Heart left ventricle (tissue), 16 donors: ENCODE measurements at regions not wholly inside any gene's neighbourhood (a gene's known extent, or its start where the extent isn't known, plus 50 kb on each side); places are given as distances from the start of the nearest gene placed in this dataset.
A peak's percentile ranks its signal among the peaks of the same experiment; 100 is the strongest.
"Not testable (repeated sequence)": the region's sequence is repeated elsewhere in the genome, so short reads cannot be mapped to it uniquely, and the experiment has no call there.

Source experiments
- ATAC-seq, 4 donors: fragments of 200-7000 bp; cut with Tn5 transposase; one replicate each; pipeline ENCODE4 v1.9.1; 2020 to 2022; ENCODE audit warnings: moderate library complexity in 4 of 4, mild to moderate bottlenecking in 3 of 4, moderate number of reproducible peaks in 1 of 4
- DNase-seq, 5 donors: peaks; one replicate each; pipeline ENCODE4 v3.0.0-alpha.2; 2020
- H3K27ac ChIP-seq, 12 donors: fragments of 200-600 bp; sonication (generic) in 4 of 12; one replicate each; pipeline versions ENCODE4 v1.5.0 to v1.8.0; 2016 to 2022; ENCODE audit warnings: mild to moderate bottlenecking in 2 of 12
- H3K27me3 ChIP-seq, 9 donors: fragments of 200-600 bp; sonication (generic) in 2 of 9; one replicate each; pipeline versions ENCODE4 v1.5.1 to v1.8.0; 2016 to 2022; ENCODE audit warnings: mild to moderate bottlenecking in 3 of 9
- H3K36me3 ChIP-seq, 9 donors: fragments of 200-600 bp; sonication (generic) in 2 of 9; one replicate each; pipeline versions ENCODE4 v1.5.0 to v1.8.0; 2018 to 2022; ENCODE audit warnings: mild to moderate bottlenecking in 2 of 9
- H3K4me1 ChIP-seq, 12 donors: fragments of 200-600 bp; sonication (generic) in 4 of 12; one replicate each; pipeline versions ENCODE4 v1.5.0 to v1.8.0; 2016 to 2022; ENCODE audit warnings: mild to moderate bottlenecking in 3 of 12
- H3K4me3 ChIP-seq, 12 donors: fragments of 200-600 bp; sonication (generic) in 4 of 12; one replicate each; pipeline versions ENCODE4 v1.5.0 to v1.8.0; 2017 to 2022; ENCODE audit warnings: mild to moderate bottlenecking in 9 of 12, moderate library complexity in 4 of 12
- H3K9me3 ChIP-seq, 12 donors: fragments of 200-600 bp; sonication (generic) in 4 of 12; one replicate each; pipeline versions ENCODE4 v1.5.0 to v1.8.0; 2016 to 2022; ENCODE audit warnings: mild to moderate bottlenecking in 1 of 12
- CTCF ChIP-seq, 12 donors: fragments of 200-600 bp; sonication (generic) in 4 of 12; IDR thresholded peaks; one replicate each; pipeline versions ENCODE4 v1.5.0 to v1.8.0; 2018 to 2022; ENCODE audit warnings: antibody characterized with exemption in 12 of 12, mild to moderate bottlenecking in 5 of 12
- POLR2A ChIP-seq, 2 donors: fragments of 450-650 bp; IDR thresholded peaks; one replicate each; pipeline ENCODE4 v1.6.1; 2017; ENCODE audit warnings: antibody characterized with exemption in 2 of 2, mild to moderate bottlenecking in 2 of 2, moderate library complexity in 2 of 2
- WGBS, 4 donors: extraction: QIAGEN DNeasy Blood & Tissue Kit in 2 of 4; methylation state at CpG; one replicate each; pipeline versions ENCODE4 v1.1.5 to v1.1.7; 2013 to 2018; 5-methylcytosine and 5-hydroxymethylcytosine counted together
- intact Hi-C, 10 donors: fragments of 100-400 bp; cut with DNase I; formaldehyde crosslinking; loops; one replicate each; pipeline versions ENCODE4 v1.11.1 to v1.14.2; 2022
- donor health status: ischemic (EF 13 %, LVEDD 7.1; RV severe dilation, severe dysfunction).
- donor health status: healthy with polysubstance abuse.
- donor health status: DM: no; HTN: yes; CAD: no.
- donor health status: DM: no; HTN: no; CAD: no.
- donor health status: ischemic (EF 25% LVEDD 6.9; RV normal size, moderate dysfunction).
- donor health status: ischemic (EF 25% LVEDD 5.7; RV mildly dilated, moderate dysfunction).
- donor health status: healthy.
- donor health status: DM: yes; HTN: yes; CAD: no.
- donor health status: ischemic (EF 35%, LVEDD 5.7; RV mildly dilated, moderate dysfunction).
- donor health status: nonischemic (EF 11% LVEDD 7.7; RV severe dilation, severe dysfunction).
- donor health status: DM: yes; HTN: yes; CAD: no.
- donor health status: PGD.
- donor health status: ischemic (EF 29% LVEDD 5.4; RV normal size, mild dysfunction).
- donor health status: nonischemic (EF 23%, LVEDD 6.1; RV moderate dilation, normal function).

GRCh38 chr7:131157530-131158243 lies 170.0 kb upstream of the MKLN1 start:
- H3K4me1 ChIP-seq: peaks cover 0 to 6% (median 0%) of the 10 kb centered on the region in 12 donors
- peak in 1 of 5 donors; percentile 48 for DNase-seq
- H3K4me3 ChIP-seq: no peak overlapping the region
- WGBS, 4 donors: 74 to 85% (median 80%) methylated on average over 14 of the region's 14 CpGs
- ATAC-seq: peak; percentile 76 to 90 (median 82)
- H3K36me3 ChIP-seq: no peaks in the 10 kb centered on the region
- TF ChIP-seq CTCF (IDR thresholded peaks at IDR 0.05) (no peak), POLR2A (IDR thresholded peaks at IDR 0.05) (no peak)
- no peaks in the 10 kb centered on the region for H3K9me3 ChIP-seq
- H3K27me3 ChIP-seq: no peaks in the 10 kb centered on the region
- intact Hi-C loops: no loop called here
- H3K27ac ChIP-seq: no peak overlapping the region

- H3K27me3 ChIP-seq, H3K27ac ChIP-seq, H3K36me3 ChIP-seq, intact Hi-C loops, H3K9me3 ChIP-seq, DNase-seq, H3K4me3 ChIP-seq, H3K4me1 ChIP-seq: not testable (repeated sequence)
- 90 to 97% (median 93%) methylated on average over 2 of the region's 2 CpGs for WGBS, 4 donors
- ATAC-seq: peak in 1 of 4 donors; percentile 14
These were observed 169.4 kb upstream of the MKLN1 start for GRCh38 chr7:131158244-131158636.

- peaks cover 0 to 6% (median 0%) of the 10 kb centered on the region in 12 donors for H3K4me1 ChIP-seq
- H3K4me3 ChIP-seq: no peak overlapping the region
- TF ChIP-seq POLR2A (IDR thresholded peaks at IDR 0.05) (no peak), CTCF (IDR thresholded peaks at IDR 0.05) (no peak)
- intact Hi-C loops: no loop called here
- no peaks in the 10 kb centered on the region for H3K27me3 ChIP-seq
- H3K27ac ChIP-seq: no peak overlapping the region
- WGBS, 4 donors: 75 to 90% (median 82%) methylated on average over 2 of the region's 2 CpGs
- DNase-seq (no peak), ATAC-seq (no peak)
- H3K36me3 ChIP-seq: no peaks in the 10 kb centered on the region
- no peaks in the 10 kb centered on the region for H3K9me3 ChIP-seq
These were observed 167.7 kb upstream of the MKLN1 start for GRCh38 chr7:131159961-131160361.

GRCh38 chr7:131161103-131161502 lies 166.6 kb upstream of the MKLN1 start:
- Histone ChIP-seq H3K27ac (no peak overlapping the region), H3K36me3 (no peaks in the 10 kb centered on the region), H3K4me3 (no peak overlapping the region), H3K27me3 (no peaks in the 10 kb centered on the region), H3K4me1 (peaks cover 0 to 6% (median 0%) of the 10 kb centered on the region in 12 donors), H3K9me3 (no peaks in the 10 kb centered on the region)
- no peak for TF ChIP-seq POLR2A (IDR thresholded peaks at IDR 0.05)
- no peak for TF ChIP-seq CTCF (IDR thresholded peaks at IDR 0.05)
- intact Hi-C loops: no loop called here
- no peak for ATAC-seq
- DNase-seq: no peak
- 93 to 96% (median 95%) methylated on average over 3 of the region's 3 CpGs for WGBS, 4 donors
